GM12892 (cell line): ENCODE measurements at regions not wholly inside any gene's neighbourhood (a gene's known extent, or its start where the extent isn't known, plus 50 kb on each side); places are given as distances from the start of the nearest gene placed in this dataset.

Source experiments
- POLR2A ChIP-seq: IDR thresholded peaks from 2 replicates; pipeline ENCODE4 v1.6.1; 2011; ENCODE audit warnings: low read depth, low read length, control low read depth
- POLR2AphosphoS5 ChIP-seq: IDR thresholded peaks from 2 replicates; pipeline ENCODE4 v1.6.1; 2011; ENCODE audit warnings: low read depth, low read length, control low read depth

- TF ChIP-seq POLR2A (no peak), POLR2AphosphoS5 (no peak)
Measured at GRCh38 chr4:54428940-54429339, 199.8 kb downstream of the PDGFRA start.
